GM12873 (cell line): ENCODE measurements at regions not wholly inside any gene's neighbourhood (a gene's known extent, or its start where the extent isn't known, plus 50 kb on each side); places are given as distances from the start of the nearest gene placed in this dataset.

ENCODE experiments used
- CTCF ChIP-seq: IDR thresholded peaks from 2 replicates; pipeline ENCODE4 v1.5.1; 2012; ENCODE audit warnings: low read depth, mild to moderate bottlenecking, moderate library complexity, low read length, control low read depth; ENCODE audit not compliant: insufficient read depth; ENCODE audit errors: missing control alignments

DNA sequence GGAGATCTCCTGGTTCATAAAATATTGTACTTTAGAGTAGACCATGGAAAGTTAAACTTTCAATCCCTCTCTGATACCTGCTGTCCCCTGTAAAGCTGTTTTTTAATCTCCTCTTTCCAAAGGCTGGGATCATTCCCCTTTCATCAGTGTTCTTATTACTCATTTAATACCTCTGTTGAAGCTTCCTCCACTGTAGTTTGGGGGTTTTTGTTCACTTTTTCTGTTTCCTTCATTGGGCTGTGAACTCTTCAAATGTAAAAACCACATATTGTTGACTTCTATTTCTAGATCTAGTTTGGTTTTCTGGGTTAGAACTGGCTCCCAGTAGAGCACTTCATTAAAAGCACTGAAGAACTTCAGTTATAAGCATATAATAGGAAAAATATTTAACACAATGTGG lies 598.1 kb downstream of the RNF144A start:
- no peak for TF ChIP-seq CTCF

DNA sequence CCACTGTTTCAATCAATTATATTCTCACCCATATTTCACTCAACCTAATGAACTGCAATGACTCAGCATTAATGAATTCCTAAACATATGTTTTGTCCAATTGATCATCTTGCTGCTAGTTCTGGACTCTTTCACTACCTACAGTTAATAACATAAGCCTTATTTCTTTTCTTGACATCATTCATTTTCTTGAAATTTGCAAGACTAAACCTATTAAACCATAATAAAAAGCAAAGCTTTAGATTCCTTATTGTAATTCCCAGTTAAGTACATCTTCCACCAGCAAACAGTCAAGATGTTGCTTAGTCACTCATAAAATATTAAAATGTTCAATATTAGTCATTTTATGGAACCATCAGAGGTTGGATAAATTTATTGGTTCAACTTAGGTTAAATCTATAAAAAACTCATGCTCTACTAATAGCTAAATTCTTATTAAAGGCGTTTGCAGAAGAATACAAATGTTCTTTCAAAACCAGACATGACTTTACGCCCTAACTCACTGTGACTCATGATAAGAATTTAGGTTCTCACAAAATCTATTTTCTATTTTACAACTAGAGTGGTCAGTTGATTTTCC lies 599.4 kb downstream of the RNF144A start:
- TF ChIP-seq CTCF = no peak

- no peak for TF ChIP-seq CTCF
Observed at GRCh38 chr2:7517088-7517487, 599.9 kb downstream of the RNF144A start.

DNA sequence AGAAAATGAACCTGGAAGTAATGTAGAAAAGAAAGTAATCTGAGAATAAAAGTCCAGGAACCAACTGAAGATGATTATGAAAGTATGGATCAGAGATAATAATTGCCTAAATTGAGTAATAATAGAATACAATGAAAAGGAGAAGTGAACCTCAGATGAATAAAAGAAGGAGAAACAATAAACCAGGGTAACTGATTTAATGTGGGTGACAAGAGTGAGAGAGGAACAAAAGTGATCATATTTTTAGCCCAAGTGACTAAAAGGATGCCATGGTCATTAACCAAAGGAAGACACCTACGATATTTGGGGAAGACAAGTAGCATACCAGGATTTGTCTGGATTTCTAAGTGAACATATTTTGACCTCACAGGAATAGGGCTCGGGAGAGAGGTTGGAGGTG lies 600.6 kb downstream of the RNF144A start:
- no peak for TF ChIP-seq CTCF

- TF ChIP-seq CTCF = no peak
Observed at GRCh38 chr2:7523481-7524120, 606.4 kb downstream of the RNF144A start.

GRCh38 chr2:7524195-7524594 lies 607.0 kb downstream of the RNF144A start:
- TF ChIP-seq CTCF = no peak

DNA sequence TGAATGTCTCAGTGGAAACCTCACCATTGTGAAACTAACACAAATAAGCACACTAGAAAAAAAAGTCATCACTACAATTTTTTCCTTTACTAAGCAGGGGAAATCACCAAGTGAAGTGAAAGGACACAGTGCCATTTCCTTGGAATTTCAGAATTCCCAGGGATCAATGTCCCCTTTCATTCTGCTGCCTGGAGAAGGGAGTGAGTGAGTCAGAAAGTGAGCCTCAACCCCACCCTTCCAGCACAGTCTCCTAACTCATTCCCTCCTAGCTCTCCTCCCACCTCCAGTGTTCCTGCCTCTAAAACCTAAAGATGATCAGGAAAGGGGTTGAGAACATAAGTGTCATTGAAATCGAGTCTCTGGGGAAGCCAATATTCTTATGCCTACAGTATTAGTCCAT lies 608.5 kb downstream of the RNF144A start:
- TF ChIP-seq CTCF = no peak
